Naive thymus-derived CD4-positive, alpha-beta T cell (primary cell): ENCODE measurements at regions not wholly inside any gene's neighbourhood (a gene's known extent, or its start where the extent isn't known, plus 50 kb on each side); places are given as distances from the start of the nearest gene placed in this dataset.
A peak's percentile ranks its signal among the peaks of the same experiment; 100 is the strongest.
"Not testable (repeated sequence)": the region's sequence is repeated elsewhere in the genome, so short reads cannot be mapped to it uniquely, and the experiment has no call there.

ENCODE experiments used
- ATAC-seq: fragments of 150-1000 bp; cut with Tn5 transposase; 2 replicates; pipeline ENCODE4 v1.10.0; 2021; ENCODE audit warnings: mild to moderate bottlenecking, moderate library complexity
- CTCF ChIA-PET: fragments of 350-600 bp; sonication (Branson Sonifier 250); formaldehyde crosslinking; loops from one replicate; lab custom pipeline; 2021; ENCODE audit warnings: antibody characterized with exemption; lab: Charles Lee
- POLR2A ChIA-PET: fragments of 350-600 bp; sonication (Branson Sonifier 250); formaldehyde crosslinking; loops from one replicate; lab custom pipeline; 2021; ENCODE audit warnings: antibody characterized with exemption, inconsistent platforms; lab: Charles Lee
- DNase-seq, 9 donors: peaks; one replicate each; pipeline versions ENCODE4 v3.0.0 to v3.0.0-alpha.2; 2020 to 2022; ENCODE audit warnings: mixed read lengths in 1 of 9
- H3K27ac ChIP-seq: one replicate; pipeline ENCODE4 v1.7.0; 2013; ENCODE audit warnings: mild to moderate bottlenecking, low read depth, low read length, moderate library complexity
- H3K27me3 ChIP-seq, 2 donors: one replicate each; pipeline ENCODE4 v1.7.0; 2013; ENCODE audit warnings: low read length in 2 of 2, mild to moderate bottlenecking in 2 of 2, moderate library complexity in 2 of 2; ENCODE audit not compliant: control insufficient read depth in 2 of 2, insufficient read depth in 2 of 2
- H3K36me3 ChIP-seq, 3 experiments: 1 replicate in 2 of 3; 2 replicates in 1 of 3; pipeline ENCODE4 v1.7.0; 2013; ENCODE audit warnings: low read length in 3 of 3, mild to moderate bottlenecking in 3 of 3, moderate library complexity in 1 of 3; ENCODE audit not compliant: insufficient read depth in 3 of 3, control insufficient read depth in 2 of 3
- H3K4me1 ChIP-seq, 2 donors: one replicate each; pipeline ENCODE4 v1.7.0; 2013; ENCODE audit warnings: low read length in 2 of 2, mild to moderate bottlenecking in 2 of 2, moderate library complexity in 1 of 2; ENCODE audit not compliant: control insufficient read depth in 2 of 2, insufficient read depth in 2 of 2
- H3K4me3 ChIP-seq: 2 replicates; pipeline ENCODE4 v1.7.0; 2013; ENCODE audit warnings: mild to moderate bottlenecking, low read length
- H3K9me3 ChIP-seq, 3 experiments: 1 replicate in 2 of 3; 2 replicates in 1 of 3; pipeline ENCODE4 v1.7.0; 2013; ENCODE audit warnings: low read length in 3 of 3; ENCODE audit not compliant: control insufficient read depth in 2 of 3
- H3K27ac Mint-ChIP-seq, 9 donors: one replicate each; pipeline ENCODE4 v1.8.0; 2020 to 2022; ENCODE audit warnings: mixed read lengths in 9 of 9, mild to moderate bottlenecking in 8 of 9, moderate library complexity in 5 of 9, inconsistent platforms in 2 of 9
- H3K27me3 Mint-ChIP-seq, 5 donors: one replicate each; pipeline ENCODE4 v1.8.0; 2021 to 2022; ENCODE audit warnings: mixed read lengths in 5 of 5, mild to moderate bottlenecking in 1 of 5
- H3K36me3 Mint-ChIP-seq, 5 donors: one replicate each; pipeline ENCODE4 v1.8.0; 2020 to 2022; ENCODE audit warnings: mixed read lengths in 5 of 5, mild to moderate bottlenecking in 3 of 5, inconsistent platforms in 1 of 5
- H3K4me1 Mint-ChIP-seq, 7 donors: one replicate each; pipeline ENCODE4 v1.8.0; 2020 to 2022; ENCODE audit warnings: mixed read lengths in 7 of 7, mild to moderate bottlenecking in 3 of 7, inconsistent platforms in 1 of 7
- H3K4me3 Mint-ChIP-seq, 10 donors: one replicate each; pipeline ENCODE4 v1.8.0; 2020 to 2022; ENCODE audit warnings: mild to moderate bottlenecking in 10 of 10, mixed read lengths in 10 of 10, moderate library complexity in 6 of 10, inconsistent platforms in 2 of 10
- H3K9me3 Mint-ChIP-seq, 11 donors: one replicate each; pipeline ENCODE4 v1.8.0; 2020 to 2022; ENCODE audit warnings: mixed read lengths in 11 of 11, mild to moderate bottlenecking in 4 of 11, inconsistent platforms in 1 of 11, moderate library complexity in 1 of 11
- intact Hi-C, 2 donors: fragments of 100-400 bp; cut with micrococcal nuclease; formaldehyde crosslinking; loops; one replicate each; pipeline ENCODE4 v1.15.1; 2023

DNA sequence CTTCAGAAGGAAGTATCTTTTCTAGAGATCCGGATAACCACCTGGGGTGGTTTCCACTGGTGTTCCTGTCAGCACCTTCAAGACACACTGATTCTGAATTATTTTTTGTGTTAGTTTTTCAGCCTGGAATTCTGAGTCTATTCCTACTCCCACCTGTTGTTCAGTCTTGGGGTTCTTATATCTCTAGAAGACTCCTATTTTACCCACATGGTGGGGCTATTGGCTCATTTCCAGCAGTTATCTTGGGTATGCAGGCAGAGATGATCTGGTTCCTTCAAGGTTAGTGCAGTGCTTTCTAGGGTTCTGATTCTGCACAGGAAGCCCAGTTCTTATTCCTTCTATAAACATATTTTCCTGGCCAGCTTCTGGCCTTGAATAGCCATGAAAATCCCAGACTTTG lies 175.6 kb upstream of the PDE7B start:
- H3K9me3 Mint-ChIP-seq: peaks cover 0 to 24% (median 0%) of the 10 kb centered on the region in 11 donors
- no peaks in the 10 kb centered on the region for H3K4me1 ChIP-seq
- no peaks in the 10 kb centered on the region for H3K27me3 Mint-ChIP-seq
- CTCF ChIA-PET: interaction anchor here (0.7 to 2.9 kb wide), 9 partner anchors 13 to 642 kb away, joined by 3 to 44 read pairs (median 4); no protein-coding TSS in a partner anchor
- POLR2A ChIA-PET: no interaction called here
- H3K4me1 Mint-ChIP-seq: peaks cover 0 to 39% (median 0%) of the 10 kb centered on the region in 7 donors
- peak overlapping the region in 2 of 9 donors; percentile 53 to 63 for H3K27ac Mint-ChIP-seq
- intact Hi-C loops: loop anchor here (1.0 to 10.0 kb wide), 11 partner anchors 140 to 876 kb away; partner anchors contain the start of gene MAP7 (in 1 of the 2)
- H3K27me3 ChIP-seq: peaks cover 0 to 4% of the 10 kb centered on the region in 2 donors
- ATAC-seq (peak; percentile 79), DNase-seq (peak in 7 of 9 donors; percentile 51 to 71 (median 63))
- H3K9me3 ChIP-seq: no peaks in the 10 kb centered on the region
- H3K27ac ChIP-seq: no peak overlapping the region
- no peaks in the 10 kb centered on the region for H3K36me3 ChIP-seq
- peaks cover 0 to 51% (median 0%) of the 10 kb centered on the region in 5 donors for H3K36me3 Mint-ChIP-seq
- no peak overlapping the region for H3K4me3 Mint-ChIP-seq
- H3K4me3 ChIP-seq: no peak overlapping the region

DNA sequence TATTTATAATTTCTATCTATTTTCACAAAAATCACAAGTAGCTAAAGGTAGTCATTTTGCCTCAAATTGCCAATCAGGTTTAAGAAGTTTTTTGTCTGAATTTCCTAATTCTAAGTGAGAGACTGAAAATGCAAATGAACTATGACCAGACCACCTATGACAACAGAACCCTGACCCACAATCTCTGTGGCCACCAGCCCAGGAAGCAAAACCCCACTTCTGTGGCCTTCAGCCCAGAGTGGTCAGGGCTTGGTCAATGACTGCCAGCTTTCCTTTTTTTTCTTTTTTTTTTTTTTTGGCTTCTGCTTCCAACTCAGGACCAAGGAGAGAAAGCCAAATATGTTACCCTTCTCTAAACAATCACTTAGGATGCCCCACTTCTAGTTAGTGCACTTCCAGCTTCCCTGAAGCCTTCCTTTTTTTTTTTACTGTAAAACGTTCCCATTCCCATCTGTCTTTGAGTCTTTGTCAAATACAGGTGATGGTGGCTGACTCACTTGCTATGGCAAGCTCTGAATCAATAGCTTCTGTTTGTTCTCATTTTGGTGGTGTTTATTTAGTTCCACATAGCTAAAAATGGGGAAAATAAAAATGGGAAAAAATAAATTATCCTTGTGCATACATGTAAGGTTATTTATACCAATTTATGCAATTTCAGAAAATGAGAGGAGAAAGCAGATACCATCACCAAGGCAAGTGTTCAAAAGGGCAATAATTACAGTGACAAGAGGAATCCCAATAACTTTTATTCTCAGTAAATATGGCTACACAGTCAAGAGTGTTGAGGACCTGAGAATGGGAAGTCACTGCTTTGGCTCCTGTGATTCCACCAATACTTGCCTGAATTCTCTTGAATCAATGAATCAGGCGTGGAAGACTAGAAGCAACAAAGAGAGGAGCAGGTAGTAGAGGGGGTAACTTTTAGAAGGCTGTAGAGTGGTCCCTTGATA lies 170.3 kb upstream of the PDE7B start:
- POLR2A ChIA-PET: interaction anchor here (0.6 kb wide), 1 partner anchor 226 kb away, joined by 3 read pairs; no protein-coding TSS in a partner anchor
- H3K4me1 Mint-ChIP-seq: peaks cover 0 to 5% (median 0%) of the 10 kb centered on the region in 7 donors

DNA sequence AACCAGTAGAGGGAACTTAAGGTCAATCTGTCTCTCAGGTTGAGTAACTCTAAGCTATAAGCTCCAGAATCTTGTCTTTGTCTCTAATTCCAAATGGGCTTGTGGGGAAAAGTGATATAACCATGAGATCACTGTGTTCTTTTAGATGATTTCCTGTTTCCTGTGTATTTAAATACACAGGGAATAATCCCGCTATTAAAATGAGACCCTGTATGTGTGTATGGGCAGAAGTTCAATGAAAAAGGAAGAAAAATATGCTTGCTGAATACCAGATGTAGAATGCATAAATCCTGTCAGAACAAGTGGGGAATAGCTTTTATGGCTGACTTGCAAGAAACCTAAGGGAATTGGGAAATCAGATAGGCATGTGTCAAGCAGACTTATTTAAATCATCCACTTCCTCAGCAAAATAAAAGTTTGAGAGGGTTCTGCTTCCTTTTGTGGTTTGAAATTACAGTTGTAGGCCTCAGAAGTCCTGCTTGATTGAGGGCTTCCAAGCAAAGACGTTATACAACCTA lies 164.7 kb upstream of the PDE7B start:
- CTCF ChIA-PET: interaction anchor here (0.7 kb wide), 1 partner anchor 227 kb away, joined by 3 read pairs; no protein-coding TSS in a partner anchor
- H3K9me3 Mint-ChIP-seq: peaks cover 0 to 12% (median 0%) of the 10 kb centered on the region in 11 donors
- Histone ChIP-seq H3K27me3 (peaks cover 0 to 5% of the 10 kb centered on the region in 2 donors), H3K4me3 (no peak overlapping the region), H3K4me1 (no peaks in the 10 kb centered on the region), H3K27ac (no peak overlapping the region), H3K36me3 (no peaks in the 10 kb centered on the region), H3K9me3 (no peaks in the 10 kb centered on the region)
- peaks cover 0 to 25% (median 0%) of the 10 kb centered on the region in 5 donors for H3K36me3 Mint-ChIP-seq
- H3K27me3 Mint-ChIP-seq: peaks cover 0 to 3% (median 0%) of the 10 kb centered on the region in 5 donors
- peak overlapping the region in 3 of 9 donors; percentile 6 to 62 (median 28) for H3K27ac Mint-ChIP-seq
- DNase-seq (no peak), ATAC-seq (no peak)
- POLR2A ChIA-PET: interaction anchor here (0.5 to 0.6 kb wide), 2 partner anchors 221 to 1195 kb away, joined by 3 read pairs; no protein-coding TSS in a partner anchor
- intact Hi-C loops: no loop called here
- peaks cover 8 to 18% (median 11%) of the 10 kb centered on the region in 7 donors for H3K4me1 Mint-ChIP-seq
- peak overlapping the region in 2 of 10 donors; percentile 6 to 29 for H3K4me3 Mint-ChIP-seq

More for the DNA sequence above, 170.3 kb upstream of the PDE7B start:
- CTCF ChIA-PET: interaction anchor here (1.4 kb wide), 1 partner anchor 229 kb away, joined by 7 read pairs; no protein-coding TSS in a partner anchor
- Histone ChIP-seq H3K27ac (no peak overlapping the region), H3K9me3 (no peaks in the 10 kb centered on the region), H3K4me3 (no peak overlapping the region), H3K27me3 (peaks cover 4 to 5% of the 10 kb centered on the region in 2 donors), H3K36me3 (no peaks in the 10 kb centered on the region), H3K4me1 (no peaks in the 10 kb centered on the region)
- H3K27ac Mint-ChIP-seq: no peak overlapping the region
- intact Hi-C loops: no loop called here
- peaks cover 0 to 12% (median 0%) of the 10 kb centered on the region in 11 donors for H3K9me3 Mint-ChIP-seq
- no peak for DNase-seq
- ATAC-seq: no peak
- H3K27me3 Mint-ChIP-seq: peaks cover 0 to 3% (median 0%) of the 10 kb centered on the region in 5 donors
- H3K36me3 Mint-ChIP-seq: peaks cover 0 to 30% (median 0%) of the 10 kb centered on the region in 5 donors
- no peak overlapping the region for H3K4me3 Mint-ChIP-seq

DNA sequence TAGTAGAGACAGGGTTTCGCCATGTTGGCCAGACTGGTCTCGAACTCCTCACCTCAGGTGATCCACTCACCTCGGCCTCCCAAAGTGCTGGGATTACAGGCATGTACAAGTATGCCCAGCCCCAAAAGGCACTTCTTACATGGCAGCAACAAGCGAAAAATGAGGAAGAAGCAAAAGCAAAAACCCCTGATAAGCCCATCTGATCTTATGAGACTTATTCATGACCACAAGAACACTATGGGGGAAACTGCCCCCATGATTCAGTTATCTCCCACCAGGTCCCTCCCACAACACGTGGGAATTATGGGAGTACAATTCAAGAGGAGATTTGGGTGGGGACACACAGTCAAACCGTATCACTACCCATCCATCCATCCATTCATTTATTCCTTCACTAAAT lies 163.0 kb upstream of the PDE7B start:
- intact Hi-C loops, H3K27ac ChIP-seq, H3K4me3 ChIP-seq, DNase-seq, H3K4me1 ChIP-seq, H3K27me3 Mint-ChIP-seq, ATAC-seq, H3K27ac Mint-ChIP-seq, H3K4me3 Mint-ChIP-seq, H3K36me3 ChIP-seq, POLR2A ChIA-PET, H3K9me3 ChIP-seq, H3K27me3 ChIP-seq: not testable (repeated sequence)
- peaks cover 0 to 29% (median 0%) of the 10 kb centered on the region in 5 donors for H3K36me3 Mint-ChIP-seq
- H3K9me3 Mint-ChIP-seq: peaks cover 0 to 18% (median 0%) of the 10 kb centered on the region in 11 donors
- CTCF ChIA-PET: interaction anchor here (1.0 kb wide), 1 partner anchor 13 kb away, joined by 3 read pairs; no protein-coding TSS in a partner anchor
- H3K4me1 Mint-ChIP-seq: peaks cover 8 to 18% (median 11%) of the 10 kb centered on the region in 7 donors

DNA sequence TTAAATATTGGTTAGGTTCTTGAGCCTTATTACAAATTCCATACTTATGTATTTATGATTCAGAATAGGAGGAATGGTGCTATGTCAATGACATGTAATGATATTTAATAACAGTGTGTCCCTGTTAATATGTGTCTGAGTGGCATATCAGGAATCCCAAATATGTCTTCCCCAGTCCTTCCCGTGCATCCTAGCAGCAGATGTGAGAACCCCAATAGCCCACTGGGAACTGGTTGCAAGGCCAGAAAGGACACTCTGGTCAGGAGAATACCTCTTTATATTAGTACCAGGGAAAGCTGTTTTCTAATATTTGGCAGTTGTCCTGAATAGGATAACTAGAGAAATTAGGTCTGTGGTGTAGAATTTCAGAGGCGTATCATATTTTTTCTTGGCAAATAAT lies 159.1 kb upstream of the PDE7B start:
- DNase-seq (no peak), ATAC-seq (no peak)
- H3K4me1 ChIP-seq: no peaks in the 10 kb centered on the region
- no peak overlapping the region for H3K4me3 Mint-ChIP-seq
- H3K36me3 Mint-ChIP-seq: peaks cover 0 to 21% (median 0%) of the 10 kb centered on the region in 5 donors
- intact Hi-C loops: no loop called here
- H3K4me1 Mint-ChIP-seq: peaks cover 0 to 10% (median 1%) of the 10 kb centered on the region in 7 donors
- POLR2A ChIA-PET: no interaction called here
- peaks cover 0 to 17% (median 0%) of the 10 kb centered on the region in 11 donors for H3K9me3 Mint-ChIP-seq
- H3K9me3 ChIP-seq: no peaks in the 10 kb centered on the region
- no peaks in the 10 kb centered on the region for H3K36me3 ChIP-seq
- no peak overlapping the region for H3K27ac ChIP-seq
- H3K27ac Mint-ChIP-seq: no peak overlapping the region
- CTCF ChIA-PET: no interaction called here
- H3K4me3 ChIP-seq: no peak overlapping the region
- no peaks in the 10 kb centered on the region for H3K27me3 ChIP-seq
- H3K27me3 Mint-ChIP-seq: peaks cover 0 to 4% (median 0%) of the 10 kb centered on the region in 5 donors

DNA sequence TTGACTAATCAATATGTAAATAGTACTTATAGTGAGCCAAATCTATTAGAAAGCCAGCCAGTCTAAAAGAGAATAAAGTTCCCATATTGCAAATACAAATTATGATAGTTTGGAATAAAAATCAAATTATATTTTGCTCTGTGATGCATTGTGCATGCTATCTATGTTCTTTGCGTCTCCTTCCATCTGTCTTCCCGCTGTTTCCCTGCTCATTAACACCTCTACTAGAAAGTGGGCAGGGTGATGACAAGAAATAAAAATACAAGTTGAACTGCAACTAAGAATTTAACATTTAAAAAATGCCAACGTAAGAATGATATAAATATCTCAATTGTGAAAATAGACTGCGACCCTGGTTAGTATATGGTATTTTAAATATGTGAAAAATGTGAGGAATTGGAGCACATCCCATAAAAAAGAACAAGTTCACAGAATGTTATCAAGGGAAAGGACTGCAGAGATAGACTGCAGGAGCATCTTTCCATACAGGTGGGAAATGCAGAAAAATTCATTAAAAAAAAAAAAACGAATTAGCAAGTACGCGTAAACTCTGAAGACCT lies 157.6 kb upstream of the PDE7B start:
- CTCF ChIA-PET: no interaction called here
- intact Hi-C loops: no loop called here
- Mint-ChIP-seq H3K36me3 (peaks cover 0 to 23% (median 0%) of the 10 kb centered on the region in 5 donors), H3K9me3 (peaks cover 0 to 15% (median 0%) of the 10 kb centered on the region in 11 donors), H3K4me3 (no peak overlapping the region), H3K4me1 (peaks cover 0 to 7% (median 0%) of the 10 kb centered on the region in 7 donors), H3K27me3 (peaks cover 0 to 4% (median 0%) of the 10 kb centered on the region in 5 donors), H3K27ac (no peak overlapping the region)
- no peak overlapping the region for H3K27ac ChIP-seq
- POLR2A ChIA-PET: no interaction called here
- no peak overlapping the region for H3K4me3 ChIP-seq
- H3K27me3 ChIP-seq: no peaks in the 10 kb centered on the region
- ATAC-seq (no peak), DNase-seq (no peak)
- no peaks in the 10 kb centered on the region for H3K9me3 ChIP-seq
- no peaks in the 10 kb centered on the region for H3K36me3 ChIP-seq
- H3K4me1 ChIP-seq: no peaks in the 10 kb centered on the region
